ENCODE measurements at regions not wholly inside any gene's neighbourhood (a gene's known extent, or its start where the extent isn't known, plus 50 kb on each side); places are given as distances from the start of the nearest gene placed in this dataset.

GRCh38 chr5:17748941-17749340 is 114.7 kb downstream of the TAF11L14 start:
- TF ChIP-seq, protein P1, sequence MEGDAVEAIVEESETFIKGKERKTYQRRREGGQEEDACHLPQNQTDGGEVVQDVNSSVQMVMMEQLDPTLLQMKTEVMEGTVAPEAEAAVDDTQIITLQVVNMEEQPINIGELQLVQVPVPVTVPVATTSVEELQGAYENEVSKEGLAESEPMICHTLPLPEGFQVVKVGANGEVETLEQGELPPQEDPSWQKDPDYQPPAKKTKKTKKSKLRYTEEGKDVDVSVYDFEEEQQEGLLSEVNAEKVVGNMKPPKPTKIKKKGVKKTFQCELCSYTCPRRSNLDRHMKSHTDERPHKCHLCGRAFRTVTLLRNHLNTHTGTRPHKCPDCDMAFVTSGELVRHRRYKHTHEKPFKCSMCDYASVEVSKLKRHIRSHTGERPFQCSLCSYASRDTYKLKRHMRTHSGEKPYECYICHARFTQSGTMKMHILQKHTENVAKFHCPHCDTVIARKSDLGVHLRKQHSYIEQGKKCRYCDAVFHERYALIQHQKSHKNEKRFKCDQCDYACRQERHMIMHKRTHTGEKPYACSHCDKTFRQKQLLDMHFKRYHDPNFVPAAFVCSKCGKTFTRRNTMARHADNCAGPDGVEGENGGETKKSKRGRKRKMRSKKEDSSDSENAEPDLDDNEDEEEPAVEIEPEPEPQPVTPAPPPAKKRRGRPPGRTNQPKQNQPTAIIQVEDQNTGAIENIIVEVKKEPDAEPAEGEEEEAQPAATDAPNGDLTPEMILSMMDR (conservative IDR thresholded peaks at IDR 0.05 in 1 of 2, IDR thresholded peaks at IDR 0.05 in 1 of 2; ENCODE audit: low read depth in 1 of 2, low read length in 2 of 2) = no peak
- no peak for TF ChIP-seq EZH2 (IDR thresholded peaks at IDR 0.05; ENCODE audit: low read length, missing control alignments)
